Dermis blood vessel endothelial cell (primary cell): ENCODE measurements at regions not wholly inside any gene's neighbourhood (a gene's known extent, or its start where the extent isn't known, plus 50 kb on each side); places are given as distances from the start of the nearest gene placed in this dataset.
"Not testable (repeated sequence)": the region's sequence is repeated elsewhere in the genome, so short reads cannot be mapped to it uniquely, and the experiment has no call there.

Source experiments
- DNase-seq: peaks from one replicate; pipeline ENCODE4 v3.0.0; 2010

- DNase-seq, result no peak
Measured at GRCh38 chr11:82191695-82192094, 542.0 kb downstream of the FAM181B start.

GRCh38 chr11:82185925-82186324 lies 547.7 kb downstream of the FAM181B start:
- DNase-seq, result no peak

DNA sequence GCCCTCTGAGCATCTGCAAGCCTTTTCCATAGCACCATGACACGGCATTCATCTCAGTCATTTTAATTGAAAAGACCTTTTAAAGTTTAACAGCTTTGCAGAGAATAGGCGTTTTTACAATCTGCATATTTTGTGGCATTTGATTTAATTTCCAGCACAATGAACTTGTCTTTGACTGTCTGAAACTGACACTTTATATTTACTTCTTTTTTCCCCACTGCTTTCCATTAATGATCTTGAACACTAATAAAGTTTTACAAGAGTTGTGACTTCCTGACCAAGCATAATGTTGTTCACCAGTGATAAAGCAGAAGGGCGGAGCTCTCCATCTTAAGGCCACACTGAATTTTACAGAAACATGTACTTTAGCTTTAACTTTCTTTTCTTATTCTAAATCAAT lies 548.7 kb downstream of the FAM181B start:
- no peak for DNase-seq

DNA sequence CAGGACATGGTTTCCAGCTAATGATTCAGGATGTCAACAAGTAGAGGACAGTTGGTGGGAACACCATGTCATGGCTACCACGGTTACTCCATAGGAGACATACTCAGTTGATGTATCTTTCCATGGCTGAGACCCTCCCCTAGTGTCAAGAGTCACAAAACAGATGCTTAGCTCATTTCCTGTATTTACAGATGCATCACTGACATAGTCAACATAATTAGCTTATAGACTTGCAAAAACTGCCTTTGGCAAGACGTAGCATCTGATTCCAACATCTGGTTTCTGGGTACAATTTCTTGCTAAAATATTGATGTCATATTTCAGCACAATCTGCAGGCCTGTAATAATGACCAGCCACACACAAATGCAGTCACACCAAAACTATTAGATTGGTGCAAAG lies 550.3 kb downstream of the FAM181B start:
- no peak for DNase-seq

DNA sequence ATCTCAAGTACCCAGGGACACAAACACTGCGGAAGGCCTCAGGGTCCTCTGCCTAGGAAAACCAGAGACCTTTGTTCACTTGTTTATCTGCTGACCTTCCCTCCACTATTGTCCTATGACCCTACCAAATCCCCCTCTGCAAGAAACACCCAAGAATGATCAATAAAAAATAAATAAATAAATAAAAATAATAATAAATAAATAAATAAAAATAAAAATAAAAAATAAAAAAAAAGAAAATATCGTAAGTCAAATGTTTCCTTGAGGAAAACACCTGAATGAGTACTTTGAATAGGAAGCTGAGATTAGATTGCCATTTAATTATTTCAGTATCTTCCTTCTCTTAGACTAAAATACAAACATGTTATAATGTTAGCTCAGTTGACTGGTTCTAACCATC lies 551.0 kb downstream of the FAM181B start:
- DNase-seq, result not testable (repeated sequence)

DNA sequence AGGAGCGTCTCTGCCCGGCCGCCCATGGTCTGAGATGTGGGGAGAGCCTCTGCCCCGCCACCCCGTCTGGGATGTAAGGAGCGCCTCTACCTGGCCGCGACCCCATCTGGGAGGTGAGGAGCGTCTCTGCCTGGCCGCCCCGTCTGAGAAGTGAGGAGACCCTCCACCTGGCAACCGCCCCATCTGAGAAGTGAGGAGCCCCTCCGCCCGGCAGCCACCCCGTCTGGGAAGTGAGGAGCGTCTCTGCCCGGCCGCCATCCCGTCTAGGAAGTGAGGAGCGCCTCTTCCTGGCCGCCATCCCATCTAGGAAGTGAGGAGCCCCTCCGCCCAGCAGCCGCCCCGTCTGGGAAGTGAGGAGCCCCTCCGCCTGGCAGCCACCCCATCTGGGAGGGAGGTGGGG lies 551.9 kb downstream of the FAM181B start:
- not testable (repeated sequence) for DNase-seq

DNA sequence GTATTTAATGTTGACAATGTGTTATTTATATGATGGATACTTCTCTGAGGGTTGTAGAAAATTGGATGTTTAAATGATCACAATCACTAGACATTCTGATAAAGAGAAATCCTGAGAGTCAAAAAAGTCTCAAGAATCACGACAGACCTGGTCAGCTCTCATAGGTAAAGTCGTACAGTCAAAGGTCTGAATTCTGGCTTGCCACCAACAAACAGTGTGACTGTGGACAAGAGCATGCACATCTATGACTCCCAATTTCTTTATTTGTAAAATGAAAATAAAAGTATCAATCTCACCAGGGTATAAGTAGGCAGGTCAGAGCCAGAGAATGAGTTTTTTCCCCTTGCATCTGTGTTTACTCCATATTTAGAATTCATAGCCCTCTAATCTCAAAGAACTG lies 556.7 kb downstream of the FAM181B start:
- DNase-seq, result no peak

DNA sequence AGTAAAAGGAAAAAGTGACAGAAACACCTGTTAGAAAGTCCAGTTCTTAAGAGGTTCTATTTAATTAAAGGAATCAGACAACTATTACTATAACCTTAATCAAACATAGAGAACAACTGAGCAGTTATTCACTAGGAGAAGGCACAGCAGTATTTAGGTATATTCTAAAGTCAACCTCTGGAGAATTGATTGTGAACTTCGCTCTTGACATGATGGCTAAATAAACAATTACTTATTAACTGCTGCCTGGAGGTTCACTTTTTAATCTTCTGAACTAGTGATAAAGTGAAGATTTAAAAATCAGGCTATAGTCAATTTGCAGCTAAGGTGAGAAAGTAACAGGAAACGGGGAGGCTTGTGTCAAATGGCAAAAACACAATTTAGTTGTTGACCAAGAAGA lies 557.3 kb downstream of the FAM181B start:
- DNase-seq, result no peak

DNA sequence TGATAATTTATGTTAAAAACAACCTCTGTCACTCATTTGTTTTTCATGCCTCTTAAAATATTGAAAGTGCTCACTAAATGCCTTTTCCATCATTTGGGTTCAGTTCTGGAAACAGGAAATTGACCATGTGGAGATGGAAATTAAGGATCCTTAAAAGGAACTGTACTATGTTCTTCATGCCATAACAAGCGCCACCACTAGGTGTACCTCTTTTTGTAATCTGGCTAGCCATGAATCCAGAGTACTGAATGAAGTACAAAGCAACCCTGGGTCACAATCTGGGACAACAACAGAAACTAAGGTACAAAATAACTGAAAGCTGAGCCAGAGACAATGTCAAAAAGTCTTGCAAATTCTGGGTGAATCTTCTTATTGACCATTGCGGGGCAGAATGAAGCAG lies 559.1 kb downstream of the FAM181B start:
- no peak for DNase-seq

- no peak for DNase-seq
Measured at GRCh38 chr11:82146789-82147188, 586.9 kb downstream of the FAM181B start.

DNA sequence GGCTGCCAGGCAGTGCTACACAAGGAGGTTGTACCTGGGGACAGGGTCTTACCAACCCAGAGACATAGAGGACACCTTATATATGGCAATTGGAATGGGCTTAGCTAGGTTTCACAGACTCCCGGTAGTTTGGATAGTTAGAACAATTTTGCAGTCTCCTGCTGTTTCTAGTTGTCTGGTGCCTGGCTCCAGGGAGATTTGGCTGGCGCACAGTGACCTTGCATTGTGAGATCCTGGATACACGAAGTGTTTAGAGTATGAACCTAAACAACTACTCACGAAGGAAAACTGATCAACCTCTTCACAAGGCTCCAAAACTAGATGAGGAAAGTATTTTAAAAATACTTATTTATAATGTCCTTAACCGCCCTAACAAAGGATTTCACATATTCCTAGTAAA lies 614.7 kb downstream of the FAM181B start:
- DNase-seq, result no peak

DNA sequence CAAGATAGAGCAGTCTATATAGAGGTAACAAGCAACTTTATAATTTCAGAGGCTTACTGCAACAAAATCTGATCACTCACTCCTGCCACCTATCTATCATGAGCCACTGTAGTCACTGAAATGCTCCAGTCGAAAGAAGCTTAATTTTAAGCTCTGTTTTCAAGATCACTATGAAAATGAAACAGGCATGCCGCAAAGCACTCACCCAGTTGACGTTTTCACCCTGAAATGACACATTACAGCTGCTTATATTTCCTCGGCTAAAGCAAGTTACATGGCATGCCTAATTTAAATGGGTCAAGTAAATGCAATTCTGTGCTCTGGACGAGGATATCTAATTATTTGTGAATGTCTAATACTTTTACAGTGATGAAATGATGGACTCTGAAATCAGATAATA lies 616.3 kb downstream of the FAM181B start:
- no peak for DNase-seq

GRCh38 chr11:82105331-82105998 lies 628.2 kb downstream of the FAM181B start:
- no peak for DNase-seq

- DNase-seq, result no peak
Measured at GRCh38 chr11:82092904-82093303, 640.8 kb downstream of the FAM181B start.

GRCh38 chr11:82089426-82089825 lies 644.2 kb downstream of the FAM181B start:
- no peak for DNase-seq

- DNase-seq, result no peak
Measured at GRCh38 chr11:82085493-82085892, 648.2 kb downstream of the FAM181B start.

DNA sequence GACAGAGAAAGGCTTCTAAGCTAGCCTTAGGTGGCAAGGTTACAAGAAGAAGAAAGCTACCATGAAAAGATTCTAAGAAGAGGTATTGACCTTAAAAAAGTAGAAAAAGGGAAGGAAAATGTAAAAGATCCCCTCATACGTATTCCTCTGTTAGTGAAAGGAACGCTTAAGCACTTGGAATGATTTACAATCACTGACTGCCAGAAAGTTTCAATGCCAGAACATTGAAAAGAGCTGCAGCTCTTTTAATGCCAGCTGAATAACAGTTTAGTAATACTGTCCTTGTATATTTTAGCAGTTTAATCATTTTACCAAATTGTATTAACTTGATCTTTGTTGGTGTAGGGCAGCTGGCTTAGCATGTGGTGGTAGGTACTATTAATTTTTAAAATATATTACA lies 650.7 kb downstream of the FAM181B start:
- no peak for DNase-seq

DNA sequence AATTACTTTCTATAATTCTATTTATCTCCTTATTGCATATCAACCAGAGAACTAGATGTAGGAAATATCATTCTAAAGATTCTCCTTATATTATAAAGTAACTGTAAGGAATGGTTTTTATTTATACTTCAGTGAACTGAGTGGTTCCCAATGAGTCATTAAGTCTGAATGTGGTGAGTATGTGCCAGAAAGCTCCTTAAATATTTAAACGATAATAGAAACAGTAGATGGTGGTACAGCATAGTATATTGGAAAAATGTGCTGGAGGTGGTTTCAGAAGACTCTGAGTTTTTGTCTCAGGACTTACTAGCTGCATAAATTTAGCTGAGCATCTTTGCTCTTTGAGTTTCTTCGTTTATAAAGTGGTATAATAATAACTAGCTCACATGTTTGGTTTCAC lies 653.5 kb downstream of the FAM181B start:
- DNase-seq, result no peak

GRCh38 chr11:82076126-82076525 lies 657.5 kb downstream of the FAM181B start:
- DNase-seq, result no peak

GRCh38 chr11:82059505-82059904 lies 674.2 kb downstream of the FAM181B start:
- DNase-seq, result no peak

GRCh38 chr11:82056450-82056849 lies 677.2 kb downstream of the FAM181B start:
- DNase-seq, result no peak

- DNase-seq, result no peak
Measured at GRCh38 chr11:82049199-82049598, 684.5 kb downstream of the FAM181B start.

DNA sequence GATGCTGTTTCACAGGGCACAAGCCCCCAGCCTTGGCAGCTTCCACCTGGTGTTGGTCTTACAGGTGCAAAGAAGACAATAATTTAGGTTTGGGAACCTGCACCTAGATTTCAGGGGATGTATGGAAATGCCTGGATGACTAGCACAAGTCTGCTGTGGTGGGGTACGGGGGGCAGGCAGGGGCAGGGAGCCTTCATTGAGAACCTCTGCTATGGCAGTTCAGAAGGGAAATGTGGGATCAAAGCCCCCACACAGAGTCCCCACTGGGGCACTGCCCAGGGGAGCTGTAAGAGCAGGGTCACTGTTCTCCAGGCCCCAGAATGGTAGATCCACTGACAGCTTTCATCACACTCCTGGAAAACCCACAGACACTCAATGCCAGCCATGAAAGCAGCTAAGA lies 686.5 kb downstream of the FAM181B start:
- no peak for DNase-seq

GRCh38 chr11:82046778-82047177 lies 686.9 kb downstream of the FAM181B start:
- DNase-seq, result no peak

DNA sequence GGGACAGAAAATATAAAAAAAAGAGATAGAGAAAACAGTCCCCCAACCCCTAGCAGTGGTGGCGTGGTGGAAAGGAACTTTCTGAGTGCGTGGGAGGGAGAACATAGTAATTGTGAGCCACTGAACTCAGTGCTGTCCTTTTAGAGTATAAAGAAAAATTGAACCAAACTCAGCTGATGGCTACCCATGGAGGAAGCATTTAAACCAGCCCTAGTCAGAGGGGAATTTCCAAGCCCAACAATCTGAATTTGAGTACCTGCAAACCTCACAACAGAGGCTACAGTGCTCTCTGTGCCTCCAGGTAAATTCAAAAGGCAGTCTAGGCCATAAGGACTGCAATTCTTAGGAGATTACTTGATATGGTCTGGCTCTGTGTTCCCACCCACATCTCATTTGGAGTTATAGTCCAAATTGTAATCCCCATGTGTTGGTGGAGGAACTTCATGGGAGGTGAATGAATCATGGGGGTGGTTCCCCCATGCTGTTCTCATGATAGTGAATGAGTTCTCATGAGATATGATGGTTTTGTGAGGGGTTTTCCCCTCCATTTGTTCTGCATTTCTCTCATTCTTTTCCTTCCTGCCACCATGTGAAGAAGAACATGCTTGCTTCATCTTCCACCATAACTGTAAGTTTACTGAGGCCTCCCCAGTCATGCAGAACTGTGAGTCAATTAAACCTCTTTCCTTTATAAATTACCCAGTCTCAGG lies 687.8 kb downstream of the FAM181B start:
- DNase-seq, result no peak
